K562 (cell line): ENCODE measurements at regions not wholly inside any gene's neighbourhood (a gene's known extent, or its start where the extent isn't known, plus 50 kb on each side); places are given as distances from the start of the nearest gene placed in this dataset.

Experiments
- ARID4B ChIP-seq: sonication (generic); formaldehyde crosslinking; IDR thresholded peaks from 2 replicates; pipeline ENCODE4 v1.8.0; 2022; ENCODE audit warnings: mild to moderate bottlenecking, missing genetic modification reagents
- GATA2 ChIP-seq: sonication (generic); formaldehyde crosslinking; IDR thresholded peaks from 2 replicates; pipeline ENCODE4 v1.4.0; 2020; ENCODE audit warnings: mild to moderate bottlenecking, missing genetic modification reagents
- L3MBTL2 ChIP-seq: fragments of 450-650 bp; IDR thresholded peaks from 2 replicates; pipeline ENCODE4 v1.6.1; 2016; ENCODE audit warnings: mild to moderate bottlenecking, moderate library complexity
- PCBP2 ChIP-seq: fragments of 200-400 bp; formaldehyde crosslinking; IDR thresholded peaks from 2 replicates; pipeline ENCODE4 v1.6.1; 2018; ENCODE audit warnings: low read length, low read depth, mild to moderate bottlenecking, moderate library complexity; ENCODE audit not compliant: poor library complexity, severe bottlenecking
- TAF9B ChIP-seq: fragments of 450-650 bp; IDR thresholded peaks from 2 replicates; pipeline ENCODE4 v1.6.1; 2018; ENCODE audit warnings: mild to moderate bottlenecking; ENCODE audit not compliant: partially characterized antibody
- ZBTB49 ChIP-seq: sonication (generic); formaldehyde crosslinking; IDR thresholded peaks from 2 replicates; pipeline ENCODE4 v1.8.0; 2022; ENCODE audit warnings: missing genetic modification reagents, mild to moderate bottlenecking, borderline replicate concordance
- ZNF354B ChIP-seq: fragments of 250-450 bp; sonication (Bioruptor Pico); IDR thresholded peaks from 2 replicates; pipeline ENCODE4 v1.4.0; 2020
- ZNF436 ChIP-seq: fragments of 250-450, 450-650 bp; sonication (Bioruptor Pico); formaldehyde crosslinking; IDR thresholded peaks from 2 replicates; pipeline ENCODE4 v1.7.0; 2020; ENCODE audit warnings: mild to moderate bottlenecking
- ZNF586 ChIP-seq: fragments of 450-650 bp; formaldehyde crosslinking; conservative IDR thresholded peaks from 2 replicates; pipeline ENCODE4 v1.4.0; 2020; ENCODE audit warnings: mild to moderate bottlenecking, moderate library complexity
- TF ChIP-seq, protein P1 (sequence below): IDR thresholded peaks from 2 replicates; pipeline ENCODE4 v1.6.1; 2011; ENCODE audit warnings: borderline replicate concordance, low read depth, mild to moderate bottlenecking, moderate library complexity, low read length; ENCODE audit not compliant: insufficient read depth, poor library complexity, severe bottlenecking
- TF ChIP-seq, protein P2 (sequence below): fragments of 450-650 bp; formaldehyde crosslinking; IDR thresholded peaks from 2 replicates; pipeline ENCODE4 v1.4.0; 2022; ENCODE audit warnings: missing genetic modification characterization
- TF ChIP-seq, protein P3 (sequence below), 2 experiments: fragments of 450-650 bp; conservative IDR thresholded peaks; 2 replicates each; pipeline ENCODE4 v1.6.1; 2017; ENCODE audit warnings: mild to moderate bottlenecking in 2 of 2, moderate library complexity in 2 of 2
- TF ChIP-seq, protein P4 (sequence below): fragments of 250-450 bp; sonication (Bioruptor Pico); IDR thresholded peaks from 2 replicates; pipeline ENCODE4 v1.8.0; 2022; ENCODE audit warnings: moderate library complexity, mild to moderate bottlenecking, inconsistent platforms

DNA sequence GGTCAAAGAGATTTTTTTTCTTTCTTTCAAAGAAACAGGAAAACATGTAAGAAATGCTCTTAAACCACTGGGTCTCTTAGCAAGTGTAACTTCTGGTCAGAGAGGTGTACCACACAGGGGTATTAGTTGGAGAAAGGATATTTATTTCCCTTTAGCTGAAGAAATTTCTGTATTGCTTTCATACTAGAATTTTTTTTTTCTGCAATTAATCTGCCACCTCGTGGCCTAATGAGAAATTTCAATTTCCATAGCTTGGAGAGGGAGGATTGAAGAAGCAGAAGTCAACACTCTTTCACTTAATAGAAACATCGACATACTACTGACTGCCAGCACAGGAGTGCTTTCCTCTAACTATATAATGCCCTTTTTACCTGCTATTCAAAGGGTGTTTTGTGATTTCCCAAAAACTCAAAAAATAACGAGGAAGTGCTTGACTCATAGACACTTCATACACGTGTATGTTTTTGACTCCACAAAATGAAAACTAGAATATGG is 177.6 kb upstream of the NAMPT start (continued):
- TF ChIP-seq, protein P1, sequence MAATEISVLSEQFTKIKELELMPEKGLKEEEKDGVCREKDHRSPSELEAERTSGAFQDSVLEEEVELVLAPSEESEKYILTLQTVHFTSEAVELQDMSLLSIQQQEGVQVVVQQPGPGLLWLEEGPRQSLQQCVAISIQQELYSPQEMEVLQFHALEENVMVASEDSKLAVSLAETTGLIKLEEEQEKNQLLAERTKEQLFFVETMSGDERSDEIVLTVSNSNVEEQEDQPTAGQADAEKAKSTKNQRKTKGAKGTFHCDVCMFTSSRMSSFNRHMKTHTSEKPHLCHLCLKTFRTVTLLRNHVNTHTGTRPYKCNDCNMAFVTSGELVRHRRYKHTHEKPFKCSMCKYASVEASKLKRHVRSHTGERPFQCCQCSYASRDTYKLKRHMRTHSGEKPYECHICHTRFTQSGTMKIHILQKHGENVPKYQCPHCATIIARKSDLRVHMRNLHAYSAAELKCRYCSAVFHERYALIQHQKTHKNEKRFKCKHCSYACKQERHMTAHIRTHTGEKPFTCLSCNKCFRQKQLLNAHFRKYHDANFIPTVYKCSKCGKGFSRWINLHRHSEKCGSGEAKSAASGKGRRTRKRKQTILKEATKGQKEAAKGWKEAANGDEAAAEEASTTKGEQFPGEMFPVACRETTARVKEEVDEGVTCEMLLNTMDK: no peak
- TF ChIP-seq ARID4B (CRISPR knock-in tag) (no peak), ZNF436 (CRISPR knock-in tag) (no peak), PCBP2 (no peak), L3MBTL2 (peak; percentile 27; the same call in 1 of the 2 replicates), ZBTB49 (CRISPR knock-in tag) (no peak), TAF9B (no peak), ZNF586 (no peak), ZNF354B (CRISPR knock-in tag) (0 out of 2 replicates have a peak, but pooled peaks have one; percentile 36), GATA2 (CRISPR knock-in tag) (no peak)
- TF ChIP-seq, protein P2, sequence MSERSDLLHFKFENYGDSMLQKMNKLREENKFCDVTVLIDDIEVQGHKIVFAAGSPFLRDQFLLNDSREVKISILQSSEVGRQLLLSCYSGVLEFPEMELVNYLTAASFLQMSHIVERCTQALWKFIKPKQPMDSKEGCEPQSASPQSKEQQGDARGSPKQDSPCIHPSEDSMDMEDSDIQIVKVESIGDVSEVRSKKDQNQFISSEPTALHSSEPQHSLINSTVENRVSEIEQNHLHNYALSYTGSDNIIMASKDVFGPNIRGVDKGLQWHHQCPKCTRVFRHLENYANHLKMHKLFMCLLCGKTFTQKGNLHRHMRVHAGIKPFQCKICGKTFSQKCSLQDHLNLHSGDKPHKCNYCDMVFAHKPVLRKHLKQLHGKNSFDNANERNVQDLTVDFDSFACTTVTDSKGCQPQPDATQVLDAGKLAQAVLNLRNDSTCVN (CRISPR knock-in tag): no peak
- TF ChIP-seq, protein P3, sequence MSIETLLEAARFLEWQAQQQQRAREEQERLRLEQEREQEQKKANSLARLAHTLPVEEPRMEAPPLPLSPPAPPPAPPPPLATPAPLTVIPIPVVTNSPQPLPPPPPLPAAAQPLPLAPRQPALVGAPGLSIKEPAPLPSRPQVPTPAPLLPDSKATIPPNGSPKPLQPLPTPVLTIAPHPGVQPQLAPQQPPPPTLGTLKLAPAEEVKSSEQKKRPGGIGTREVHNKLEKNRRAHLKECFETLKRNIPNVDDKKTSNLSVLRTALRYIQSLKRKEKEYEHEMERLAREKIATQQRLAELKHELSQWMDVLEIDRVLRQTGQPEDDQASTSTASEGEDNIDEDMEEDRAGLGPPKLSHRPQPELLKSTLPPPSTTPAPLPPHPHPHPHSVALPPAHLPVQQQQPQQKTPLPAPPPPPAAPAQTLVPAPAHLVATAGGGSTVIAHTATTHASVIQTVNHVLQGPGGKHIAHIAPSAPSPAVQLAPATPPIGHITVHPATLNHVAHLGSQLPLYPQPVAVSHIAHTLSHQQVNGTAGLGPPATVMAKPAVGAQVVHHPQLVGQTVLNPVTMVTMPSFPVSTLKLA (conservative IDR thresholded peaks at IDR 0.05): 0 out of 4 replicates have a peak, but pooled peaks of 1 of the 2 experiments have one; percentile 47
- TF ChIP-seq, protein P4, sequence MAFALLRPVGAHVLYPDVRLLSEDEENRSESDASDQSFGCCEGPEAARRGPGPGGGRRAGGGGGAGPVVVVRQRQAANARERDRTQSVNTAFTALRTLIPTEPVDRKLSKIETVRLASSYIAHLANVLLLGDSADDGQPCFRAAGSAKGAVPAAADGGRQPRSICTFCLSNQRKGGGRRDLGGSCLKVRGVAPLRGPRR (CRISPR knock-in tag): no peak
